B cell (primary cell): ENCODE measurements at regions not wholly inside any gene's neighbourhood (a gene's known extent, or its start where the extent isn't known, plus 50 kb on each side); places are given as distances from the start of the nearest gene placed in this dataset.

ENCODE experiments used
- ATAC-seq: fragments of 200-7000 bp; cut with Tn5 transposase; one replicate; pipeline ENCODE4 v1.10.0; 2021; ENCODE audit warnings: low read depth, mild to moderate bottlenecking, moderate number of reproducible peaks, moderate library complexity
- CTCF ChIA-PET: fragments of 350-600 bp; sonication (Branson Sonifier 250); formaldehyde crosslinking; loops from one replicate; lab custom pipeline; 2021; ENCODE audit warnings: antibody characterized with exemption, inconsistent platforms; lab: Charles Lee
- POLR2A ChIA-PET: fragments of 350-600 bp; sonication (Branson Sonifier 250); formaldehyde crosslinking; loops from one replicate; lab custom pipeline; 2021; ENCODE audit warnings: antibody characterized with exemption; lab: Charles Lee
- DNase-seq: peaks from one replicate; pipeline ENCODE4 v3.0.0; 2013
- H2AFZ ChIP-seq: 2 replicates; pipeline ENCODE4 v1.6.1; 2012; ENCODE audit warnings: mild to moderate bottlenecking, low read depth, low read length; ENCODE audit not compliant: insufficient read depth, poor library complexity, severe bottlenecking
- H3K27ac ChIP-seq, 2 donors: 1 replicate in 1 of 2; 2 replicates in 1 of 2; pipeline ENCODE4 v1.5.1; 2012 to 2013; ENCODE audit warnings: low read length in 2 of 2, mild to moderate bottlenecking in 2 of 2, moderate library complexity in 1 of 2
- H3K27me3 ChIP-seq, 4 experiments: fragments of 200-600 bp in 1 of 4; sonication (generic) in 1 of 4; replicated peaks in 1 of 4; 1 replicate in 2 of 4; 2 replicates in 2 of 4; pipeline versions ENCODE4 v1.6.1 to v1.7.0; 2013 to 2016; ENCODE audit warnings: low read length in 3 of 4, mild to moderate bottlenecking in 2 of 4, mixed read lengths in 1 of 4, moderate library complexity in 1 of 4; ENCODE audit not compliant: insufficient read depth in 4 of 4, control insufficient read depth in 3 of 4; ENCODE audit errors: control extremely low read depth in 1 of 4
- H3K36me3 ChIP-seq, 2 experiments: replicated peaks in 1 of 2; 1 replicate in 1 of 2; 2 replicates in 1 of 2; pipeline versions ENCODE4 v1.6.1 to v1.7.1; 2013; ENCODE audit warnings: low read length in 1 of 2; ENCODE audit not compliant: insufficient read depth in 2 of 2, control insufficient read depth in 1 of 2; ENCODE audit errors: control extremely low read depth in 1 of 2, extremely low read depth in 1 of 2
- H3K4me1 ChIP-seq, 2 donors: fragments of 200-600 bp in 1 of 2; sonication (generic) in 1 of 2; 1 replicate in 1 of 2; 2 replicates in 1 of 2; pipeline versions ENCODE4 v1.5.1 to v1.6.1; 2013 to 2017; ENCODE audit warnings: low read length in 2 of 2; ENCODE audit not compliant: control insufficient read depth in 2 of 2, insufficient read depth in 2 of 2
- H3K4me2 ChIP-seq: replicated peaks from 2 replicates; pipeline ENCODE3; 2012; ENCODE audit warnings: mild to moderate bottlenecking, low read depth, low read length; ENCODE audit not compliant: poor library complexity, severe bottlenecking
- H3K4me3 ChIP-seq, 5 experiments: fragments of 200-600 bp in 1 of 5; sonication (generic) in 1 of 5; 1 replicate in 3 of 5; 2 replicates in 2 of 5; pipeline versions ENCODE4 v1.5.1 to v1.7.0; 2011 to 2016; ENCODE audit warnings: low read length in 4 of 5, mild to moderate bottlenecking in 4 of 5, low read depth in 2 of 5, control low read depth in 1 of 5, moderate library complexity in 1 of 5; ENCODE audit not compliant: insufficient read depth in 1 of 5; ENCODE audit errors: control extremely low read depth in 1 of 5, extremely low read depth in 1 of 5
- H3K79me2 ChIP-seq: fragments of 200-600 bp; sonication (generic); one replicate; pipeline ENCODE4 v1.6.0; 2016; ENCODE audit warnings: low read length; ENCODE audit not compliant: control insufficient read depth, insufficient read depth
- H3K9ac ChIP-seq: fragments of 200-600 bp; sonication (generic); 2 replicates; pipeline ENCODE4 v1.6.1; 2017; ENCODE audit warnings: mild to moderate bottlenecking, low read length, moderate library complexity
- H3K9me3 ChIP-seq, 3 donors: one replicate each; pipeline versions ENCODE4 v1.6.1 to v1.7.1; 2013; ENCODE audit warnings: low read length in 2 of 3; ENCODE audit not compliant: control insufficient read depth in 2 of 3, insufficient read depth in 1 of 3; ENCODE audit errors: control extremely low read depth in 1 of 3
- H4K20me1 ChIP-seq: 2 replicates; pipeline ENCODE4 v1.6.0; 2012; ENCODE audit warnings: mild to moderate bottlenecking, low read length; ENCODE audit not compliant: insufficient read depth, control insufficient read depth, poor library complexity, severe bottlenecking
- H3K27ac Mint-ChIP-seq: one replicate; pipeline ENCODE4 v1.8.0; 2021; ENCODE audit warnings: mixed read lengths
- H3K27me3 Mint-ChIP-seq: one replicate; pipeline ENCODE4 v1.8.0; 2021; ENCODE audit warnings: mixed read lengths
- H3K4me1 Mint-ChIP-seq: one replicate; pipeline ENCODE4 v1.8.0; 2021; ENCODE audit warnings: mixed read lengths
- H3K4me3 Mint-ChIP-seq: one replicate; pipeline ENCODE4 v1.8.0; 2021; ENCODE audit warnings: mixed read lengths
- H3K9me3 Mint-ChIP-seq: one replicate; pipeline ENCODE4 v1.8.0; 2022; ENCODE audit warnings: mixed read lengths; ENCODE audit not compliant: insufficient read depth
- CTCF ChIP-seq: fragments of 200-600 bp; IDR thresholded peaks from one replicate; pipeline ENCODE4 v1.8.0; 2022; ENCODE audit warnings: antibody characterized with exemption, mild to moderate bottlenecking
- EZH2 ChIP-seq: IDR thresholded peaks from 2 replicates; pipeline ENCODE4 v1.6.1; 2012; ENCODE audit warnings: borderline replicate concordance, low read depth, mild to moderate bottlenecking, moderate library complexity, low read length; ENCODE audit not compliant: insufficient read depth, poor library complexity, severe bottlenecking
- WGBS: methylation state at CpG from one replicate; pipeline ENCODE4 v1.1.5; 2013; ENCODE audit warnings: missing lambda C conversion rate; ENCODE audit not compliant: insufficient coverage; 5-methylcytosine and 5-hydroxymethylcytosine counted together
- intact Hi-C: fragments of 100-400 bp; cut with micrococcal nuclease; formaldehyde crosslinking; loops from one replicate; pipeline ENCODE4 v1.10.0; 2022

GRCh38 chr4:122012735-122013134 is 60.9 kb upstream of the TRPC3 start:
- no peak overlapping the region for H2AFZ ChIP-seq
- ATAC-seq (no peak), DNase-seq (no peak)
- H3K4me2 ChIP-seq: no peak overlapping the region
- H3K9me3 ChIP-seq: no peaks in the 10 kb centered on the region
- no peaks in the 10 kb centered on the region for H3K36me3 ChIP-seq
- Mint-ChIP-seq H3K27me3 (peaks cover 38% of the 10 kb centered on the region), H3K4me3 (no peak overlapping the region), H3K9me3 (no peaks in the 10 kb centered on the region), H3K27ac (no peak overlapping the region), H3K4me1 (no peaks in the 10 kb centered on the region)
- H3K79me2 ChIP-seq: no peaks in the 10 kb centered on the region
- intact Hi-C loops: no loop called here
- H4K20me1 ChIP-seq: no peaks in the 10 kb centered on the region
- no peak overlapping the region for H3K27ac ChIP-seq
- H3K27me3 ChIP-seq: peaks cover 0 to 12% (median 2%) of the 10 kb centered on the region in 4 experiments
- H3K4me1 ChIP-seq: no peaks in the 10 kb centered on the region
- ChIA-PET CTCF (interaction anchor here (1.0 kb wide), 1 partner anchor 11 kb away, joined by 3 read pairs; no protein-coding TSS in a partner anchor), POLR2A (no interaction called here)
- H3K4me3 ChIP-seq: no peak overlapping the region
- WGBS: no CpG with 5 or more reads among the region's 2 CpGs
- TF ChIP-seq CTCF: no peak
- no peak for TF ChIP-seq EZH2
- no peak overlapping the region for H3K9ac ChIP-seq

- intact Hi-C loops: no loop called here
- no peak overlapping the region for H3K4me3 Mint-ChIP-seq
- Histone ChIP-seq H3K36me3 (no peaks in the 10 kb centered on the region), H3K27me3 (peaks cover 0 to 8% (median 2%) of the 10 kb centered on the region in 4 experiments), H3K9ac (no peak overlapping the region), H3K4me2 (no peak overlapping the region), H3K4me1 (no peaks in the 10 kb centered on the region), H3K79me2 (no peaks in the 10 kb centered on the region), H3K9me3 (no peaks in the 10 kb centered on the region), H4K20me1 (no peaks in the 10 kb centered on the region), H3K27ac (no peak overlapping the region), H2AFZ (no peak overlapping the region), H3K4me3 (no peak overlapping the region)
- DNase-seq (no peak), ATAC-seq (no peak)
- TF ChIP-seq EZH2: no peak
- no peak for TF ChIP-seq CTCF
- ChIA-PET CTCF (no interaction called here), POLR2A (no interaction called here)
- H3K27me3 Mint-ChIP-seq: peaks cover 30% of the 10 kb centered on the region
- WGBS: 90% methylated on average over 2 of the region's 3 CpGs
- no peaks in the 10 kb centered on the region for H3K4me1 Mint-ChIP-seq
- H3K27ac Mint-ChIP-seq: no peak overlapping the region
- H3K9me3 Mint-ChIP-seq: no peaks in the 10 kb centered on the region
Measured at GRCh38 chr4:122010610-122011009, 58.8 kb upstream of the TRPC3 start.
